Loucy (cell line): ENCODE measurements at regions not wholly inside any gene's neighbourhood (a gene's known extent, or its start where the extent isn't known, plus 50 kb on each side); places are given as distances from the start of the nearest gene placed in this dataset.

Experiments used
- H2AFZ ChIP-seq: fragments of 200-600 bp; sonication (generic); 2 replicates; pipeline ENCODE4 v1.6.0; 2016; ENCODE audit warnings: antibody characterized with exemption, mild to moderate bottlenecking, low read length, moderate library complexity
- H3F3A ChIP-seq: fragments of 200-600 bp; 2 replicates; pipeline ENCODE4 v1.6.0; 2016; ENCODE audit warnings: antibody characterized with exemption, low read depth, mild to moderate bottlenecking
- H3K27me3 ChIP-seq: fragments of 200-600 bp; sonication (generic); 2 replicates; pipeline ENCODE4 v1.6.1; 2014; ENCODE audit warnings: low read length, mild to moderate bottlenecking; ENCODE audit not compliant: insufficient read depth, poor library complexity, severe bottlenecking
- H3K36me3 ChIP-seq: fragments of 200-600 bp; sonication (generic); 2 replicates; pipeline ENCODE4 v1.6.1; 2016; ENCODE audit warnings: low read length; ENCODE audit not compliant: insufficient read depth
- H3K4me1 ChIP-seq: fragments of 200-600 bp; sonication (generic); 2 replicates; pipeline ENCODE4 v1.5.1; 2014; ENCODE audit warnings: low read length, mild to moderate bottlenecking; ENCODE audit not compliant: insufficient read depth, poor library complexity, severe bottlenecking
- H3K4me2 ChIP-seq: fragments of 200-600 bp; sonication (generic); 2 replicates; pipeline ENCODE4 v1.6.0; 2014; ENCODE audit warnings: antibody characterized with exemption, low read length, low read depth, mild to moderate bottlenecking; ENCODE audit not compliant: poor library complexity, severe bottlenecking
- H3K4me3 ChIP-seq: fragments of 200-600 bp; sonication (generic); 2 replicates; pipeline ENCODE4 v1.5.1; 2014; ENCODE audit warnings: low read length, mild to moderate bottlenecking, mixed read lengths; ENCODE audit not compliant: poor library complexity, severe bottlenecking
- H3K79me2 ChIP-seq: fragments of 200-600 bp; sonication (generic); 2 replicates; pipeline ENCODE4 v1.6.1; 2014; ENCODE audit warnings: low read length; ENCODE audit not compliant: insufficient read depth
- H3K9ac ChIP-seq: fragments of 200-600 bp; sonication (generic); 2 replicates; pipeline ENCODE4 v1.6.0; 2014; ENCODE audit warnings: mild to moderate bottlenecking, low read depth, low read length, moderate library complexity; ENCODE audit not compliant: poor library complexity, severe bottlenecking
- H3K9me2 ChIP-seq: fragments of 200-600 bp; sonication (generic); replicated peaks from 2 replicates; pipeline ENCODE4 v1.6.1; 2016; ENCODE audit warnings: low read depth, low read length, mixed read lengths
- H3K9me3 ChIP-seq: fragments of 200-600 bp; sonication (generic); 2 replicates; pipeline ENCODE4 v1.6.1; 2014; ENCODE audit warnings: mild to moderate bottlenecking, antibody characterized with exemption, low read length, low read depth; ENCODE audit not compliant: insufficient read depth
- H4K20me1 ChIP-seq: fragments of 200-600 bp; sonication (generic); 2 replicates; pipeline ENCODE4 v1.6.0; 2014; ENCODE audit warnings: antibody characterized with exemption, low read length, mild to moderate bottlenecking; ENCODE audit not compliant: insufficient read depth, poor library complexity, severe bottlenecking
- EZH2phosphoT487 ChIP-seq: fragments of 200-600 bp; IDR thresholded peaks from 2 replicates; pipeline ENCODE4 v1.6.1; 2018; ENCODE audit warnings: antibody characterized with exemption, mild to moderate bottlenecking, moderate library complexity, borderline replicate concordance
- TF ChIP-seq, protein P1 (sequence below): fragments of 200-600 bp; sonication (generic); conservative IDR thresholded peaks from 2 replicates; pipeline ENCODE4 v1.5.1; 2014; ENCODE audit warnings: mild to moderate bottlenecking, antibody characterized with exemption, low read length

DNA sequence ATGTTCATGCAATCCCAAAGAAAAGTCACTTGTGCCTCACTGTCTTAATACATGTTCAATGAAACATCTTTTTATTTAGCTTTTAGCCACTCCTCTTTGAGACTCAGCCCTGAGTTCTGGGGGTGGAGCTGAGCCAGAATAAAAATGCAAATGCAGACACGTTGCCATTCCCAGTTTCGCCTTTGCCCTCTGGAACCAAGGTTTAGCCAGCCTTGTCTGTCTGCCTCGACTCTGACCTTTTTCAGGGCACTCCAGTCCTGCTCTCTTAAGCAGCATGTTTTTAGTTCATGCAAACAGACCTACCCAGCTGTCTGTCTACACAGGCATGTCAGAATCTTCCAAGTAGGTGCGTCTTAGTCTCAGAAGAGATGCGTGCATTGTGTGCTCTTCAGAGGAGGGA lies 82.2 kb upstream of the RANBP3L start:
- H3K4me3 ChIP-seq = no peak overlapping the region
- H3K9me3 ChIP-seq = no peaks in the 10 kb centered on the region
- H3K27me3 ChIP-seq = no peaks in the 10 kb centered on the region
- H3K79me2 ChIP-seq = no peaks in the 10 kb centered on the region
- H3K9ac ChIP-seq = no peak overlapping the region
- no peak for TF ChIP-seq EZH2phosphoT487
- TF ChIP-seq, protein P1, sequence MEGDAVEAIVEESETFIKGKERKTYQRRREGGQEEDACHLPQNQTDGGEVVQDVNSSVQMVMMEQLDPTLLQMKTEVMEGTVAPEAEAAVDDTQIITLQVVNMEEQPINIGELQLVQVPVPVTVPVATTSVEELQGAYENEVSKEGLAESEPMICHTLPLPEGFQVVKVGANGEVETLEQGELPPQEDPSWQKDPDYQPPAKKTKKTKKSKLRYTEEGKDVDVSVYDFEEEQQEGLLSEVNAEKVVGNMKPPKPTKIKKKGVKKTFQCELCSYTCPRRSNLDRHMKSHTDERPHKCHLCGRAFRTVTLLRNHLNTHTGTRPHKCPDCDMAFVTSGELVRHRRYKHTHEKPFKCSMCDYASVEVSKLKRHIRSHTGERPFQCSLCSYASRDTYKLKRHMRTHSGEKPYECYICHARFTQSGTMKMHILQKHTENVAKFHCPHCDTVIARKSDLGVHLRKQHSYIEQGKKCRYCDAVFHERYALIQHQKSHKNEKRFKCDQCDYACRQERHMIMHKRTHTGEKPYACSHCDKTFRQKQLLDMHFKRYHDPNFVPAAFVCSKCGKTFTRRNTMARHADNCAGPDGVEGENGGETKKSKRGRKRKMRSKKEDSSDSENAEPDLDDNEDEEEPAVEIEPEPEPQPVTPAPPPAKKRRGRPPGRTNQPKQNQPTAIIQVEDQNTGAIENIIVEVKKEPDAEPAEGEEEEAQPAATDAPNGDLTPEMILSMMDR = no peak
- H3F3A ChIP-seq = no peaks in the 10 kb centered on the region
- no peaks in the 10 kb centered on the region for H3K9me2 ChIP-seq
- peaks cover 26% of the 10 kb centered on the region for H3K4me1 ChIP-seq
- no peak overlapping the region; the same call in 1 of the 2 replicates for H2AFZ ChIP-seq
- no peaks in the 10 kb centered on the region for H4K20me1 ChIP-seq
- H3K4me2 ChIP-seq = no peak overlapping the region
- H3K36me3 ChIP-seq = no peaks in the 10 kb centered on the region

DNA sequence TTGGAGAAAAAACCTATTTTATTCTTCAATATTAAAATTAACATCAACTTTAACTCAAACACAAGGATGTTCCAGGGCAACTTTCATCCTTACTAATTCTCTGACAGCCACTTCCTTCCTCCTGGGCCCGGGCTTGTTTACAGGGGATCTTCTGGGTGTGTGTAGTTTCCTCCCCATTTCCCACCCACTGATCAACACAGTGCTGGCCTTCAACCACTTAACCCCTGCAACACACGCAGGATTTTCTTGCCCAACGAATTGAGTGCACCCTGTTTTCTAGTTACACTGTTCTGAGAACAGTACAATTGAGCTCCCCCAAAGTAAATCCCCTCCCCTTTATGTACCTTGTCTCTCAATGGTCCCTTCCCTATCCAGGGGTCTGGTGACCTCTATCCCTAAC lies 83.1 kb upstream of the RANBP3L start:
- no peaks in the 10 kb centered on the region for H3K9me2 ChIP-seq
- H2AFZ ChIP-seq = 0 out of 2 replicates have a peak overlapping the region, but pooled peaks have one; percentile 32
- TF ChIP-seq EZH2phosphoT487 = no peak
- TF ChIP-seq, protein P1 = no peak
- no peaks in the 10 kb centered on the region for H3K9me3 ChIP-seq
- H3F3A ChIP-seq = no peaks in the 10 kb centered on the region
- peaks cover 34% of the 10 kb centered on the region for H3K4me1 ChIP-seq
- H3K27me3 ChIP-seq = no peaks in the 10 kb centered on the region
- no peak overlapping the region for H3K4me3 ChIP-seq
- no peak overlapping the region for H3K9ac ChIP-seq
- peak overlapping the region; percentile 21 for H3K4me2 ChIP-seq
- H4K20me1 ChIP-seq = no peaks in the 10 kb centered on the region
- no peaks in the 10 kb centered on the region for H3K36me3 ChIP-seq
- H3K79me2 ChIP-seq = no peaks in the 10 kb centered on the region

DNA sequence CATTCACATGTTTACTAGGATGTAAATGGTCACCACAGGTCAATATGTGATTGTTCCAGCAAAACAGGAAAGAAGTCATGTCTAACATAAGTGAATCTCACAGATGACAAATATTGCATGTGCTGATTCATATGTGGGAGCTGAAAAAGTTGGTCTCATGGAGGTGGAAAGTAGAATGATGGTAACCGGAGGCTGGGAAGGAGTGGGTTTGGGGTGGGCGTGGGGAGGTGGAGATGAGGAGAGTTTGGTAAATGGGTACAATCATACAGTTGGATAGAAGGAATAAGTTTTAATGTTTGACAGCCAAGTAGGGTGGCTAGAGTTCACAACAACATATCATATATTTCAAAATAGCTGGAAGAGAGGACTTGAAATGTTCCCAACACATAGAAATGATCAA lies 83.8 kb upstream of the RANBP3L start:
- Histone ChIP-seq H3K36me3 (no peaks in the 10 kb centered on the region), H3K27me3 (no peaks in the 10 kb centered on the region), H3K4me3 (no peak overlapping the region), H3K4me1 (peaks cover 37% of the 10 kb centered on the region), H3F3A (no peaks in the 10 kb centered on the region), H3K9ac (no peak overlapping the region), H2AFZ (no peak overlapping the region), H4K20me1 (no peaks in the 10 kb centered on the region), H3K9me3 (no peaks in the 10 kb centered on the region), H3K79me2 (no peaks in the 10 kb centered on the region), H3K9me2 (no peaks in the 10 kb centered on the region), H3K4me2 (no peak overlapping the region)
- TF ChIP-seq EZH2phosphoT487 = no peak
- TF ChIP-seq, protein P1 = no peak
